Fibroblast of pulmonary artery (primary cell): ENCODE measurements at regions not wholly inside any gene's neighbourhood (a gene's known extent, or its start where the extent isn't known, plus 50 kb on each side); places are given as distances from the start of the nearest gene placed in this dataset.
A peak's percentile ranks its signal among the peaks of the same experiment; 100 is the strongest.

Experiments
- DNase-seq: peaks from one replicate; pipeline ENCODE4 v3.0.0-alpha.2; 2010; ENCODE audit warnings: low read depth
- H3K4me3 ChIP-seq: replicated peaks from 2 replicates; pipeline ENCODE4 v1.5.1; 2011; ENCODE audit warnings: low read depth, mild to moderate bottlenecking, control low read depth, low read length, moderate library complexity
- CTCF ChIP-seq: IDR thresholded peaks from 2 replicates; pipeline ENCODE4 v1.5.1; 2011; ENCODE audit warnings: mild to moderate bottlenecking, control low read depth, low read length, inconsistent platforms; ENCODE audit errors: missing control alignments

- peak; percentile 84 for DNase-seq
- TF ChIP-seq CTCF, result no peak
- no peak overlapping the region for H3K4me3 ChIP-seq
Observed at GRCh38 chr11:123251657-123252344, 56.8 kb upstream of the CLMP start.

DNA sequence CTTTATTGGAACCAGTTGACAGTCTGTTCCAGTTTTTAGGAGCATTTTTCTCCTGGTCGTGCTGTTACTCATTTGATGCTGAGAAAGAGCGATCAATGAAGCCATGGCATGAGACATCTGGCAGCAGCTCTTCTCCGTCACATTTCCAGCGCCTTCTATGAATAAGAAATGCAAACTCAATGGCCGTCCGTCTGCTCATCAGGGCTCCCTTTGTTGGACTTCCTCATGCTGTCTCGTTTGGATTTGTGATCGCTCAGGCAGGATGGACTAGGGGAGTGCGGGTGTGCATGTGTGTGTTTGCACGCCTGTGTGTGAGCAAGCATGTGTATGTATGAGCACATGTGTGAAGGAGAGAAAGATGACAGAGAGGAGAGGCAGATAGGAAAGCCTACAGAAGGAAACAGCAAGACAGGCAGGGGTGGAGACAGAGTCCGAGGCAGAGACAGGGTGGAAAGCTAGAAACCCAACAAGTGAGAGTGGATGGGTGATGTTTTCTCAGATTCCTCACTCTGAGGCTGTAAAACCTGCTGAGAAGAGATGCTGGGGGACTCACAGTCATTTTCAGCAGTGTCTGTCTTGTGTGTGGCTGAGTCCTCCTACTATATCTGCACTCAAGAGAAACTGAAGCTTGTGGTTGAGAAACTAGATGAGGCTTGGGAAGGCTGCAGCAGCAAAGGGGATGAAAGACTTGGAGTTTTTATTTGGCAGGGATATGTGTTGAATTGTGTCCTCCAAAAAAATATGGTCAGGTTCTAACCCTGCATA lies 56.0 kb upstream of the CLMP start:
- no peak for DNase-seq
- no peak for TF ChIP-seq CTCF

DNA sequence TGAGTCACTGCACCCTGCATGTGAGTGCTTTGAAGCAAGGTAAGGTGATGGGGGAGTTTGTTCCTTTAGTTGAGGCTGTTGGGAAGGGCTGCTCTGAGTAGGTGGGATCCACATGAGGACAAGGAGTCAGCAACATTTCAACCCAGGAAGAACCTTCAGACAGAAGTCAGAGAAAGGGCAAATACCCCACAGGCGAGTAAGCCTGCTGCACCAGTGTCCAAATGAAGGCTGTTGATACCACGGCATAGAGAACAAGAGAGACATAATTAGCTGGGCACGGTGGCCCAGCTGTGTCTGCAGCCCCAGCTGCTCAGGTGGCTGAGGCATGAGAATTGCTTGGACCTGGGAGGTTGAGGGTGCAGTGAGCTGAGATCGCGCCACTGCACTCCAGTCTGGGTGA lies 54.3 kb upstream of the CLMP start:
- no peak for TF ChIP-seq CTCF
- no peak overlapping the region for H3K4me3 ChIP-seq
- DNase-seq, result no peak

More for the DNA sequence above, 56.0 kb upstream of the CLMP start:
- H3K4me3 ChIP-seq, result no peak overlapping the region

DNA sequence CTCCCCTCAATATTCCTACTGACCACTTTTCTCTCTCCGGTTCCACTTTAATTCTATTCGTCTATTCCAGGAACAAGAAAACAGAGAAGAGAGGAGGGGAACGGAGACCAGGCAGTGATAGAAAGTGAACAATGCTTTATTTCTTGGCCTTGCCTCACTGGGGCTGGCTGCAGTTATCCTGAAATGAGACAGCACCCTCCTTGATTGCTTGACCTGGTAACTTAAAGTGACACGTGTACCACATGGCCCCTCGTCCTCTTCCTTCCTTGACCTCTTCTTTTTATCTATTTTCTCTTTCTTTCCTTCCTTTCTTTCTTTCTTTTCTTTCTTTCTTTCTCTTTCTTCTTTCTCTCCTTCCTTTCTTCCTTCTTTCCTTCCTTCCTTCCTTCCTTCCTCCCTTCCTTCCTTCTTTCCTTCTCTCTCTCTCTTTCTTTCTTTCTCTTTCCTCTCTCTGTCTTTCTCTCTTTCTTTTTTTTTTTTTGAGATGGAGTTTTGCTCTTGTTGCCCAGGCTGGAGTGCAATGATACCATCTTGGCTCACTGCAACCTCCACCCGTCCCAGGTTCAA lies 52.8 kb upstream of the CLMP start:
- no peak for DNase-seq
- H3K4me3 ChIP-seq, result no peak overlapping the region
- TF ChIP-seq CTCF, result no peak

DNA sequence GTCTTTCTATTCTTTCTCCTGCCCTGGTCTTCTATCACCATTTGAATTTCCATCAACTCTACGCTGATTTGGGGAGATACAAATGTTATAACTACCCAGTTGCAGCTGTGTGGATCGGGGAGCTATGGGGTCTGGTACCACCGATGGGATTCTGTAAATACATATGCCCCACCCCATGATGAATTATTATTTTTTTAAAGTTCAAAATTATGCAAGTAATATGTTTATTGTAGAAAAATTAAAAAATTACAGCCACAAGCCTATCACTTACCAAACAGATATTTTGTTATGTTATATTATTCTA lies 52.4 kb upstream of the CLMP start:
- TF ChIP-seq CTCF, result no peak
- H3K4me3 ChIP-seq, result no peak overlapping the region
- no peak for DNase-seq

DNA sequence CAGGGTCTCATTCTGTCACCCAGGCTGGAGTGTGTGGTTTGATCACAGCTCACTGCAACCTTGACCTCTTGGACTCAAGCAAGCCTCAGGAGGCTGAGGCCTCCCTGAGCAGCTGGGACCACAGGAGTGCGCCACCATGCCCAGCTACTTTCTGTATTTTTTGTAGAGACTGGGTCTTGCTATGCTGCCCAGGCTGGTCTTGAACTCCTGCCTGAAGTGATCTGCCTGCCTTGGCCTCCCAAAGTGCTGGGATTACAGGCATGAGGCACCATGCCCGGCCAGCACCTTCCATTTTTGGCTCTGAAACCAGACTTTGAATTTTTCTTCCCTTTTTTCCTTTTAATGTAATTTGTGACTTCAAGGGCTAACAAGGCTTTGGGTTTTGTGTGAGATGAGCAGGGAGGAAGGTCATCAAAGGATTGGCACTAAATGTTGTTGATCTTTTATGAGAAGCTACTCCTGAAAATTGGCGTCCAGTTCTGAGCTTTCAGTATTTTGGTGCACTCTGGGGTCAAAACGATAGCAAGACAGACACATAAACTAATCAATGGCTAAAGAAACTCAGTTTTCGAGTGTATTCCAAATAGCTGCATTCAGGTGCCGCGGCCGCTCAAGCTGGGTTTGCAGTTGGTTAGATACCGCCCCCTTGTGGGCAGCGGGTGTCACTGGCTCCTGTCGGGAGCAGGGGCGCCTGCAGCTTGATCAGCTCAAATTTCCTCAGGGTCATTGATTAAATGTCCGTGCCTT lies 51.9 kb upstream of the CLMP start:
- peak; percentile 97 for TF ChIP-seq CTCF
- peak; percentile 87 for DNase-seq
- no peak overlapping the region for H3K4me3 ChIP-seq
